Stimulated activated CD4-positive, alpha-beta T cell treated with anti-CD3 and anti-CD28 coated beads, Interleukin-4, amount 100 ng/mL, for 4 hours (primary cell): ENCODE measurements at regions not wholly inside any gene's neighbourhood (a gene's known extent, or its start where the extent isn't known, plus 50 kb on each side); places are given as distances from the start of the nearest gene placed in this dataset.

ENCODE experiments used
- DNase-seq, 2 experiments: peaks; one replicate each; pipeline ENCODE4 v3.0.0-alpha.2; 2020

- no peak for DNase-seq
Measured at GRCh38 chr2:41828052-41828643, 219.7 kb upstream of the PKDCC start.

GRCh38 chr2:41829052-41829451 is 218.8 kb upstream of the PKDCC start:
- DNase-seq: no peak

- no peak for DNase-seq
Measured at GRCh38 chr2:41830600-41830999, 217.2 kb upstream of the PKDCC start.

GRCh38 chr2:41832218-41832617 is 215.6 kb upstream of the PKDCC start:
- no peak for DNase-seq

- no peak for DNase-seq
Measured at GRCh38 chr2:41835401-41835800, 212.4 kb upstream of the PKDCC start.

GRCh38 chr2:41836948-41837347 is 210.9 kb upstream of the PKDCC start:
- no peak for DNase-seq

- DNase-seq: no peak
Measured at GRCh38 chr2:41837610-41838009, 210.2 kb upstream of the PKDCC start.

- DNase-seq: peak; percentile 96
Measured at GRCh38 chr2:41840702-41841551, 206.9 kb upstream of the PKDCC start.

- no peak for DNase-seq
Measured at GRCh38 chr2:41846962-41847361, 200.9 kb upstream of the PKDCC start.

- no peak for DNase-seq
Measured at GRCh38 chr2:41847744-41848441, 199.9 kb upstream of the PKDCC start.

GRCh38 chr2:41851554-41851953 is 196.3 kb upstream of the PKDCC start:
- no peak for DNase-seq

- no peak for DNase-seq
Measured at GRCh38 chr2:41853427-41854191, 194.2 kb upstream of the PKDCC start.

GRCh38 chr2:41854227-41854626 is 193.6 kb upstream of the PKDCC start:
- no peak for DNase-seq

- no peak for DNase-seq
Measured at GRCh38 chr2:41856946-41857345, 190.9 kb upstream of the PKDCC start.

GRCh38 chr2:41859615-41860514 is 188.0 kb upstream of the PKDCC start:
- no peak for DNase-seq

GRCh38 chr2:41863062-41863461 is 184.8 kb upstream of the PKDCC start:
- DNase-seq: no peak

- no peak for DNase-seq
Measured at GRCh38 chr2:41865263-41865662, 182.6 kb upstream of the PKDCC start.

GRCh38 chr2:41867553-41867952 is 180.3 kb upstream of the PKDCC start:
- no peak for DNase-seq

- DNase-seq: peak; percentile 47 to 72
Measured at GRCh38 chr2:41869542-41870264, 178.1 kb upstream of the PKDCC start.

- no peak for DNase-seq
Measured at GRCh38 chr2:41870265-41870585, 177.6 kb upstream of the PKDCC start.

- DNase-seq: no peak
Measured at GRCh38 chr2:41871080-41871479, 176.7 kb upstream of the PKDCC start.

- no peak for DNase-seq
Measured at GRCh38 chr2:41872646-41873045, 175.2 kb upstream of the PKDCC start.
